Peyer's patch (tissue), 4 donors: ENCODE measurements at regions not wholly inside any gene's neighbourhood (a gene's known extent, or its start where the extent isn't known, plus 50 kb on each side); places are given as distances from the start of the nearest gene placed in this dataset.

Experiments
- POLR2A ChIP-seq, 2 donors: fragments of 450-650 bp; IDR thresholded peaks; one replicate each; pipeline ENCODE4 v1.5.1; 2017; ENCODE audit warnings: antibody characterized with exemption in 2 of 2, mild to moderate bottlenecking in 2 of 2, moderate library complexity in 2 of 2
- TF ChIP-seq, protein P1 (sequence below), 6 experiments: fragments of 450-650 bp in 4 of 6; fragments of 200-600 bp in 2 of 6; sonication (generic) in 1 of 6; IDR thresholded peaks; one replicate each; pipeline ENCODE4 v1.5.1; 2017 to 2019; ENCODE audit warnings: antibody characterized with exemption in 6 of 6, mild to moderate bottlenecking in 3 of 6, moderate library complexity in 1 of 6

DNA sequence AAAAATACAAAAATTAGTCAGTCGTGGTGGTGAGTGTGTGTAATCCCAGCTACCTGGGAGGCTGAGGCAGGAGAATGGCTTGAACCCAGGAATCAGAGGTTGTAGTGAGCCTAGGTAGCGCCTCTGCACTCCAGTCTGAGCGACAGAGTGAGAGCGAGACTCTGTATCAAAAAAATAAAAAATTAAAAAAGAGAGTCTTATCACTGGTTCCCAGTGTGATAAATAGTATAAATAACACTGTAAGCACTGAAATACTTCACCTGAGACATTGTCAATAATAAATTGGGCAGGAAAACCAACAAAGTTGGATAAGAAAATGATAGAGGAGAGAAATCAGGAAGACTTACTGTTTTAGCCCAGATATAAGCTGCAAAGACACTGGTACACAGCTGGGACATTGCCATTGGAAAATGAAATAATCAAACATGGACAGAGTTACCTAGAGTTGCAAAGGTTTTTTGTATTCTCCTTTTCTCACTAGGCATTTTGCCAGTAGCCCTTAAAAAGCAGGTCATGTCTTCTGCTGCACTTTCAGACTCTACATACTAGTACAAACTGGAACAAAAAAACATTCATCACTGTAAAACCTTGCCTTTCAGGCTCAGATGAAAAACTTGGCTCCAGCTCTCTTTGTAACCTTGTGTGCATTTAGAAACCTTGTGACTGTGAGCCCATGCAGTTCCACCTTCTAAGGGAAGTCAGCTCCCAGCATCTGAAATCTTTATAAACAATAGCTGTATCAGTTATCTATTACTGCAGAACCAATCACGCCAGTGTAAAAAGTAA lies 55.0 kb upstream of the PPP1R2C start:
- no peak for TF ChIP-seq POLR2A (IDR thresholded peaks at IDR 0.05)
- TF ChIP-seq, protein P1, sequence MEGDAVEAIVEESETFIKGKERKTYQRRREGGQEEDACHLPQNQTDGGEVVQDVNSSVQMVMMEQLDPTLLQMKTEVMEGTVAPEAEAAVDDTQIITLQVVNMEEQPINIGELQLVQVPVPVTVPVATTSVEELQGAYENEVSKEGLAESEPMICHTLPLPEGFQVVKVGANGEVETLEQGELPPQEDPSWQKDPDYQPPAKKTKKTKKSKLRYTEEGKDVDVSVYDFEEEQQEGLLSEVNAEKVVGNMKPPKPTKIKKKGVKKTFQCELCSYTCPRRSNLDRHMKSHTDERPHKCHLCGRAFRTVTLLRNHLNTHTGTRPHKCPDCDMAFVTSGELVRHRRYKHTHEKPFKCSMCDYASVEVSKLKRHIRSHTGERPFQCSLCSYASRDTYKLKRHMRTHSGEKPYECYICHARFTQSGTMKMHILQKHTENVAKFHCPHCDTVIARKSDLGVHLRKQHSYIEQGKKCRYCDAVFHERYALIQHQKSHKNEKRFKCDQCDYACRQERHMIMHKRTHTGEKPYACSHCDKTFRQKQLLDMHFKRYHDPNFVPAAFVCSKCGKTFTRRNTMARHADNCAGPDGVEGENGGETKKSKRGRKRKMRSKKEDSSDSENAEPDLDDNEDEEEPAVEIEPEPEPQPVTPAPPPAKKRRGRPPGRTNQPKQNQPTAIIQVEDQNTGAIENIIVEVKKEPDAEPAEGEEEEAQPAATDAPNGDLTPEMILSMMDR (IDR thresholded peaks at IDR 0.05), result no peak
